ENCODE measurements at regions not wholly inside any gene's neighbourhood (a gene's known extent, or its start where the extent isn't known, plus 50 kb on each side); places are given as distances from the start of the nearest gene placed in this dataset.

GRCh38 chr11:98100689-98101088 lies 920.1 kb upstream of the CNTN5 start:
- Mint-ChIP-seq H3K4me3 (no peak overlapping the region), H3K27me3 (ENCODE audit: insufficient read depth, low read depth, poor library complexity) (no peaks in the 10 kb centered on the region), H3K36me3 (ENCODE audit: low read depth) (no peaks in the 10 kb centered on the region), H3K9me3 (no peaks in the 10 kb centered on the region), H3K27ac (no peak overlapping the region), H3K4me1 (no peaks in the 10 kb centered on the region)
- no peak for TF ChIP-seq ZNF331 (CRISPR knock-in tag; IDR thresholded peaks at IDR 0.05; ENCODE audit: low read depth)
- TF ChIP-seq CTCF (conservative IDR thresholded peaks at IDR 0.05; ENCODE audit: low read depth in 2 of 2): no peak
- no peak for TF ChIP-seq STAT1 (IDR thresholded peaks at IDR 0.05; ENCODE audit: unreplicated experiment)
- H3K27me3 ChIP-seq (ENCODE audit: insufficient read depth): no peaks in the 10 kb centered on the region
- no peaks in the 10 kb centered on the region for H3K79me2 ChIP-seq (replicated peaks; ENCODE audit: insufficient read depth)
- DNase-seq (ENCODE audit: low spot score) (no peak), ATAC-seq (no peak)
- no peak overlapping the region for H3K4me3 ChIP-seq
- 0 out of 2 replicates have a peak, but pooled peaks cover 4% of the 10 kb centered on the region for H3K9me2 ChIP-seq (ENCODE audit: insufficient read depth)
- no peaks in the 10 kb centered on the region for H3F3A ChIP-seq (replicated peaks; ENCODE audit: low read depth)
- H4K20me1 ChIP-seq (replicated peaks; ENCODE audit: insufficient read depth): no peaks in the 10 kb centered on the region
- H3K4me1 ChIP-seq (ENCODE audit: insufficient read depth): no peaks in the 10 kb centered on the region
- H3K36me3 ChIP-seq (ENCODE audit: insufficient read depth): no peaks in the 10 kb centered on the region
- H2AFZ ChIP-seq: no peak overlapping the region
- no peak overlapping the region for H3K4me2 ChIP-seq
- H3K27ac ChIP-seq (ENCODE audit: low read depth): no peak overlapping the region

DNA sequence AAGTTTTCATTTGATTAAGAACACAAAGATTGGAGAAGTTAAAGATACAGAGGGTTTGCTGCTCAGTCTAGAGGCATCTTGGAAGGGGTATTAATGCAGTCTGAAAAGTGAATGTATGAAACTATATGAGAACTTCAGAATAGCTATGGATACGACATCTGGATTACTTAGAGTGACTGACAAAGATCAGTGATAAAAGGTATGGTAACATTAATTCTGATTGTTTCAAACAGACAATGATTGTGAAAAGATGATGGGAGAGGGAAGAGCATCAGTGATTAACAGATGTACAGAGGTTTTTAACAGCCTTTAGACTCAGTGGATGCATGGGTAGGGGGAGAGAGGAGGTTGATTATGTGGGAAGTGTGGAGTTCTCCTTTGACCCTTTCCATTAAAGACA lies 919.4 kb upstream of the CNTN5 start:
- Histone ChIP-seq H4K20me1 (replicated peaks; ENCODE audit: insufficient read depth) (no peaks in the 10 kb centered on the region), H3K36me3 (ENCODE audit: insufficient read depth) (no peaks in the 10 kb centered on the region), H3K79me2 (replicated peaks; ENCODE audit: insufficient read depth) (no peaks in the 10 kb centered on the region), H3K4me1 (ENCODE audit: insufficient read depth) (no peaks in the 10 kb centered on the region), H2AFZ (no peak overlapping the region), H3K27ac (ENCODE audit: low read depth) (no peak overlapping the region), H3K27me3 (ENCODE audit: insufficient read depth) (no peaks in the 10 kb centered on the region), H3K4me3 (no peak overlapping the region), H3K4me2 (no peak overlapping the region), H3K9me2 (ENCODE audit: insufficient read depth) (0 out of 2 replicates have a peak, but pooled peaks cover 4% of the 10 kb centered on the region), H3F3A (replicated peaks; ENCODE audit: low read depth) (no peaks in the 10 kb centered on the region)
- Mint-ChIP-seq H3K27me3 (ENCODE audit: insufficient read depth, low read depth, poor library complexity) (no peaks in the 10 kb centered on the region), H3K4me3 (no peak overlapping the region), H3K9me3 (no peaks in the 10 kb centered on the region), H3K27ac (no peak overlapping the region), H3K36me3 (ENCODE audit: low read depth) (no peaks in the 10 kb centered on the region), H3K4me1 (no peaks in the 10 kb centered on the region)
- DNase-seq (ENCODE audit: low spot score): no peak
- no peak for ATAC-seq
- no peak for TF ChIP-seq NANOG (IDR thresholded peaks at IDR 0.05; ENCODE audit: borderline replicate concordance)

GRCh38 chr11:98104249-98104648 lies 916.5 kb upstream of the CNTN5 start:
- Mint-ChIP-seq H3K36me3 (ENCODE audit: low read depth) (no peaks in the 10 kb centered on the region), H3K27ac (no peak overlapping the region), H3K9me3 (no peaks in the 10 kb centered on the region), H3K4me1 (no peaks in the 10 kb centered on the region), H3K27me3 (ENCODE audit: insufficient read depth, low read depth, poor library complexity) (no peaks in the 10 kb centered on the region), H3K4me3 (no peak overlapping the region)
- Histone ChIP-seq H3K36me3 (ENCODE audit: insufficient read depth) (no peaks in the 10 kb centered on the region), H3K4me2 (no peak overlapping the region), H4K20me1 (replicated peaks; ENCODE audit: insufficient read depth) (no peaks in the 10 kb centered on the region), H3F3A (replicated peaks; ENCODE audit: low read depth) (no peaks in the 10 kb centered on the region), H3K27me3 (ENCODE audit: insufficient read depth) (no peaks in the 10 kb centered on the region), H3K27ac (ENCODE audit: low read depth) (no peak overlapping the region), H3K4me1 (ENCODE audit: insufficient read depth) (no peaks in the 10 kb centered on the region), H3K9me2 (ENCODE audit: insufficient read depth) (0 out of 2 replicates have a peak, but pooled peaks cover 4% of the 10 kb centered on the region), H3K4me3 (no peak overlapping the region), H2AFZ (no peak overlapping the region), H3K79me2 (replicated peaks; ENCODE audit: insufficient read depth) (no peaks in the 10 kb centered on the region)
- DNase-seq (ENCODE audit: low spot score) (no peak), ATAC-seq (no peak)
- no peak for TF ChIP-seq NANOG (IDR thresholded peaks at IDR 0.05; ENCODE audit: borderline replicate concordance)
- no peak for TF ChIP-seq POLR2AphosphoS5 (IDR thresholded peaks at IDR 0.05; ENCODE audit: low read depth)
- no peak for TF ChIP-seq EZH2phosphoT487 (IDR thresholded peaks at IDR 0.05; ENCODE audit: unreplicated experiment)
- TF ChIP-seq CREB1 (CRISPR knock-in tag; IDR thresholded peaks at IDR 0.05; ENCODE audit: low read depth): no peak
- TF ChIP-seq, protein P1, sequence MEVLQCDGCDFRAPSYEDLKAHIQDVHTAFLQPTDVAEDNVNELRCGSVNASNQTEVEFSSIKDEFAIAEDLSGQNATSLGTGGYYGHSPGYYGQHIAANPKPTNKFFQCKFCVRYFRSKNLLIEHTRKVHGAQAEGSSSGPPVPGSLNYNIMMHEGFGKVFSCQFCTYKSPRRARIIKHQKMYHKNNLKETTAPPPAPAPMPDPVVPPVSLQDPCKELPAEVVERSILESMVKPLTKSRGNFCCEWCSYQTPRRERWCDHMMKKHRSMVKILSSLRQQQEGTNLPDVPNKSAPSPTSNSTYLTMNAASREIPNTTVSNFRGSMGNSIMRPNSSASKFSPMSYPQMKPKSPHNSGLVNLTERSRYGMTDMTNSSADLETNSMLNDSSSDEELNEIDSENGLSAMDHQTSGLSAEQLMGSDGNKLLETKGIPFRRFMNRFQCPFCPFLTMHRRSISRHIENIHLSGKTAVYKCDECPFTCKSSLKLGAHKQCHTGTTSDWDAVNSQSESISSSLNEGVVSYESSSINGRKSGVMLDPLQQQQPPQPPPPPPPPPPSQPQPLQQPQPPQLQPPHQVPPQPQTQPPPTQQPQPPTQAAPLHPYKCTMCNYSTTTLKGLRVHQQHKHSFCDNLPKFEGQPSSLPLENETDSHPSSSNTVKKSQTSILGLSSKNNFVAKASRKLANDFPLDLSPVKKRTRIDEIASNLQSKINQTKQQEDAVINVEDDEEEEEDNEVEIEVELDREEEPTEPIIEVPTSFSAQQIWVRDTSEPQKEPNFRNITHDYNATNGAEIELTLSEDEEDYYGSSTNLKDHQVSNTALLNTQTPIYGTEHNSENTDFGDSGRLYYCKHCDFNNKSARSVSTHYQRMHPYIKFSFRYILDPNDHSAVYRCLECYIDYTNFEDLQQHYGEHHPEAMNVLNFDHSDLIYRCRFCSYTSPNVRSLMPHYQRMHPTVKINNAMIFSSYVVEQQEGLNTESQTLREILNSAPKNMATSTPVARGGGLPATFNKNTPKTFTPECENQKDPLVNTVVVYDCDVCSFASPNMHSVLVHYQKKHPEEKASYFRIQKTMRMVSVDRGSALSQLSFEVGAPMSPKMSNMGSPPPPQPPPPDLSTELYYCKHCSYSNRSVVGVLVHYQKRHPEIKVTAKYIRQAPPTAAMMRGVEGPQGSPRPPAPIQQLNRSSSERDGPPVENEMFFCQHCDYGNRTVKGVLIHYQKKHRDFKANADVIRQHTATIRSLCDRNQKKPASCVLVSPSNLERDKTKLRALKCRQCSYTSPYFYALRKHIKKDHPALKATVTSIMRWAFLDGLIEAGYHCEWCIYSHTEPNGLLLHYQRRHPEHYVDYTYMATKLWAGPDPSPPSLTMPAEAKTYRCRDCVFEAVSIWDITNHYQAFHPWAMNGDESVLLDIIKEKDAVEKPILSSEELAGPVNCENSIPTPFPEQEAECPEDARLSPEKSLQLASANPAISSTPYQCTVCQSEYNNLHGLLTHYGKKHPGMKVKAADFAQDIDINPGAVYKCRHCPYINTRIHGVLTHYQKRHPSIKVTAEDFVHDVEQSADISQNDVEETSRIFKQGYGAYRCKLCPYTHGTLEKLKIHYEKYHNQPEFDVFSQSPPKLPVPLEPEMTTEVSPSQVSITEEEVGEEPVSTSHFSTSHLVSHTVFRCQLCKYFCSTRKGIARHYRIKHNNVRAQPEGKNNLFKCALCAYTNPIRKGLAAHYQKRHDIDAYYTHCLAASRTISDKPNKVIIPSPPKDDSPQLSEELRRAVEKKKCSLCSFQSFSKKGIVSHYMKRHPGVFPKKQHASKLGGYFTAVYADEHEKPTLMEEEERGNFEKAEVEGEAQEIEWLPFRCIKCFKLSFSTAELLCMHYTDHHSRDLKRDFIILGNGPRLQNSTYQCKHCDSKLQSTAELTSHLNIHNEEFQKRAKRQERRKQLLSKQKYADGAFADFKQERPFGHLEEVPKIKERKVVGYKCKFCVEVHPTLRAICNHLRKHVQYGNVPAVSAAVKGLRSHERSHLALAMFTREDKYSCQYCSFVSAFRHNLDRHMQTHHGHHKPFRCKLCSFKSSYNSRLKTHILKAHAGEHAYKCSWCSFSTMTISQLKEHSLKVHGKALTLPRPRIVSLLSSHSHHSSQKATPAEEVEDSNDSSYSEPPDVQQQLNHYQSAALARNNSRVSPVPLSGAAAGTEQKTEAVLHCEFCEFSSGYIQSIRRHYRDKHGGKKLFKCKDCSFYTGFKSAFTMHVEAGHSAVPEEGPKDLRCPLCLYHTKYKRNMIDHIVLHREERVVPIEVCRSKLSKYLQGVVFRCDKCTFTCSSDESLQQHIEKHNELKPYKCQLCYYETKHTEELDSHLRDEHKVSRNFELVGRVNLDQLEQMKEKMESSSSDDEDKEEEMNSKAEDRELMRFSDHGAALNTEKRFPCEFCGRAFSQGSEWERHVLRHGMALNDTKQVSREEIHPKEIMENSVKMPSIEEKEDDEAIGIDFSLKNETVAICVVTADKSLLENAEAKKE (CRISPR knock-in tag; IDR thresholded peaks at IDR 0.05): no peak

Measured in GM23338 (cell line).